Putamen (tissue), 1 donor: ENCODE measurements at regions not wholly inside any gene's neighbourhood (a gene's known extent, or its start where the extent isn't known, plus 50 kb on each side); places are given as distances from the start of the nearest gene placed in this dataset.

ENCODE experiments used
- DNase-seq: peaks from one replicate; pipeline ENCODE4 v3.0.0-alpha.2; 2016; ENCODE audit warnings: low spot score

- no peak for DNase-seq
Measured at GRCh38 chr1:36675931-36676562, 193.3 kb upstream of the CSF3R start.

- no peak for DNase-seq
Measured at GRCh38 chr1:36675106-36675505, 192.4 kb upstream of the CSF3R start.

GRCh38 chr1:36673202-36673601, 190.5 kb upstream of the CSF3R start:
- no peak for DNase-seq

GRCh38 chr1:36669262-36669661, 186.5 kb upstream of the CSF3R start:
- DNase-seq = no peak

GRCh38 chr1:36667836-36668235, 185.1 kb upstream of the CSF3R start:
- DNase-seq = no peak

- DNase-seq = no peak
Measured at GRCh38 chr1:36667256-36667655, 184.5 kb upstream of the CSF3R start.

- DNase-seq = no peak
Measured at GRCh38 chr1:36665478-36666080, 182.9 kb upstream of the CSF3R start.

GRCh38 chr1:36664571-36665287, 182.0 kb upstream of the CSF3R start:
- no peak for DNase-seq

- no peak for DNase-seq
Measured at GRCh38 chr1:36663772-36664430, 181.2 kb upstream of the CSF3R start.

- no peak for DNase-seq
Measured at GRCh38 chr1:36658838-36659237, 176.1 kb upstream of the CSF3R start.

- no peak for DNase-seq
Measured at GRCh38 chr1:36657826-36658225, 175.1 kb upstream of the CSF3R start.

GRCh38 chr1:36656838-36657237, 174.1 kb upstream of the CSF3R start:
- no peak for DNase-seq

- DNase-seq = no peak
Measured at GRCh38 chr1:36656271-36656670, 173.6 kb upstream of the CSF3R start.

GRCh38 chr1:36654586-36654985, 171.9 kb upstream of the CSF3R start:
- DNase-seq = no peak

- peak; percentile 92 for DNase-seq
Measured at GRCh38 chr1:36653850-36654249, 171.1 kb upstream of the CSF3R start.

- DNase-seq = no peak
Measured at GRCh38 chr1:36652586-36652985, 169.9 kb upstream of the CSF3R start.

GRCh38 chr1:36652011-36652410, 169.3 kb upstream of the CSF3R start:
- no peak for DNase-seq

GRCh38 chr1:36651176-36651910, 168.6 kb upstream of the CSF3R start:
- no peak for DNase-seq

- DNase-seq = peak; percentile 49
Measured at GRCh38 chr1:36650200-36651065, 167.7 kb upstream of the CSF3R start.

- no peak for DNase-seq
Measured at GRCh38 chr1:36645867-36646266, 163.2 kb upstream of the CSF3R start.

- no peak for DNase-seq
Measured at GRCh38 chr1:36644556-36644955, 161.8 kb upstream of the CSF3R start.
